Fibroblast of mammary gland (primary cell): ENCODE measurements at regions not wholly inside any gene's neighbourhood (a gene's known extent, or its start where the extent isn't known, plus 50 kb on each side); places are given as distances from the start of the nearest gene placed in this dataset.

Experiments
- DNase-seq: peaks from one replicate; pipeline ENCODE4 v3.0.0-alpha.2; 2010; ENCODE audit warnings: low read depth
- H3K4me3 ChIP-seq: 2 replicates; pipeline ENCODE4 v1.5.1; 2011; ENCODE audit warnings: low read depth, mild to moderate bottlenecking, low read length, moderate library complexity; ENCODE audit not compliant: control insufficient read depth
- CTCF ChIP-seq: conservative IDR thresholded peaks from 2 replicates; pipeline ENCODE4 v1.5.1; 2011; ENCODE audit warnings: low read depth, low read length, inconsistent platforms; ENCODE audit not compliant: control insufficient read depth, insufficient read depth

DNA sequence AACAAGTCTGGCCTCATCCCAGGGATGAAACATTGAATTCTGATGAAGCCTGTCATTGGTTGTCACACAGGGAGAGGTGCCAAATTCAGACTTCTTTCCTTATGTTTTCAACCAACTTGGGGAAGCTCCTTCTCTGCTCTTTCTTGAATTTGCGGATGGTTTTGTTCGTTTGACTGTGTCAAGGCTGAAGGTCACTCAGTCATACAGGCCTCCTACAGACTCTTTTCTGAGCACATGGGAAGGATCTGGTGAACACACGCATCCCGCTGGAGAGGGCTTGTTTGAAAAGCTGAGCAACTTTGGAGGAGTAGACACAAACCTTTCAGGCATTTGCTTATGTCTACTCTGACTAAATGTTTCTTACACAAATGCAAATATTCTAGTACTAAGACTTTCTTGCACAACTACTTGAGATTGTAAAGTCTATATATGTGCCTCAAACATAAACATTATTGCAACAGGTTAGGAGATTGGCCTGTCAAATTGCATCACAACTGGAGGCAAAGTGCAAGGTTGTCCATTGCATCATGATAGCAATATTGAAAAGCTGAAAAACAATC lies 151.5 kb upstream of the NR3C1 start:
- H3K4me3 ChIP-seq = no peak overlapping the region
- peak; percentile 74 for DNase-seq
- TF ChIP-seq CTCF = no peak

- peak; percentile 99 for DNase-seq
- no peak overlapping the region for H3K4me3 ChIP-seq
- TF ChIP-seq CTCF = no peak
Observed at GRCh38 chr5:143554187-143554717, 150.8 kb upstream of the NR3C1 start.

- TF ChIP-seq CTCF = no peak
- no peak for DNase-seq
- H3K4me3 ChIP-seq = no peak overlapping the region
Observed at GRCh38 chr5:143552680-143553079, 149.2 kb upstream of the NR3C1 start.

- peak; percentile 55 for DNase-seq
- no peak for TF ChIP-seq CTCF
- no peak overlapping the region for H3K4me3 ChIP-seq
Observed at GRCh38 chr5:143551820-143552251, 148.3 kb upstream of the NR3C1 start.

GRCh38 chr5:143550986-143551630 lies 147.6 kb upstream of the NR3C1 start:
- peak; percentile 58 for DNase-seq
- H3K4me3 ChIP-seq = no peak overlapping the region
- TF ChIP-seq CTCF = no peak

- H3K4me3 ChIP-seq = no peak overlapping the region
- no peak for TF ChIP-seq CTCF
- no peak for DNase-seq
Observed at GRCh38 chr5:143547342-143547741, 143.9 kb upstream of the NR3C1 start.
